Endothelial cell (in vitro differentiated cells): ENCODE measurements at regions not wholly inside any gene's neighbourhood (a gene's known extent, or its start where the extent isn't known, plus 50 kb on each side); places are given as distances from the start of the nearest gene placed in this dataset.

ENCODE experiments used
- DNase-seq: peaks from one replicate; pipeline ENCODE4 v3.0.0; 2021; ENCODE audit warnings: low spot score
- H3K27ac Mint-ChIP-seq: one replicate; pipeline ENCODE4 v1.8.0; 2021; ENCODE audit warnings: mixed read lengths, inconsistent platforms; ENCODE audit not compliant: unreplicated experiment
- H3K27me3 Mint-ChIP-seq: one replicate; pipeline ENCODE4 v1.8.0; 2021; ENCODE audit warnings: mild to moderate bottlenecking, moderate library complexity, mixed read lengths, inconsistent platforms; ENCODE audit not compliant: unreplicated experiment
- H3K36me3 Mint-ChIP-seq: one replicate; pipeline ENCODE4 v1.8.0; 2021; ENCODE audit warnings: mild to moderate bottlenecking, low read depth, mixed read lengths, inconsistent platforms; ENCODE audit not compliant: unreplicated experiment
- H3K4me1 Mint-ChIP-seq: one replicate; pipeline ENCODE4 v1.8.0; 2021; ENCODE audit warnings: mild to moderate bottlenecking, mixed read lengths, inconsistent platforms; ENCODE audit not compliant: unreplicated experiment
- H3K4me3 Mint-ChIP-seq: one replicate; pipeline ENCODE4 v1.8.0; 2021; ENCODE audit warnings: mild to moderate bottlenecking, mixed read lengths, inconsistent platforms; ENCODE audit not compliant: unreplicated experiment
- H3K9me3 Mint-ChIP-seq: one replicate; pipeline ENCODE4 v1.8.0; 2021; ENCODE audit warnings: mixed read lengths, inconsistent platforms; ENCODE audit not compliant: unreplicated experiment
- TF ChIP-seq, protein P1 (sequence below): fragments of 200-600 bp; sonication (generic); IDR thresholded peaks from one replicate; pipeline ENCODE4 v1.5.0; 2021; ENCODE audit warnings: antibody characterized with exemption; ENCODE audit not compliant: unreplicated experiment

DNA sequence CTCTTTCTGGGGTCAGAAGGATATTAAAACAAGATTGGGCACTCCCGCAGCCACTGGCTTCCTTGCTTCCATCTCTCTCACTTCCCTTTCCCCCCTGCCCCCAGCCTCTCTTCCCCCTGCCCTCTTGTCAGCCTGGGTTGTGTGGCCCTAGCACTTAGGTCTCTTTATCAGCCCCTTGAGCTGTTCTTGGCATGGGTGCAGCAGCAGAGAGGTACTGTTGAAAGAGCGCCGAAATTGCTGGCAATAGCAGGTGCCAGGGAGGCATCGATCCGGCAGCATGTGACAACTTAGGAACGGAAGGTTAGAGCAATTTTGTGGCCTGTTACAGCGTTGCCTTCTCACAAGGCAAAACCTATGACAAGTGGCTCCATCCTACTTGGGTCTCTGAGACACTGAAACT is 333.1 kb upstream of the IGFBP7 start:
- H3K9me3 Mint-ChIP-seq = no peaks in the 10 kb centered on the region
- DNase-seq = no peak
- H3K27me3 Mint-ChIP-seq = no peaks in the 10 kb centered on the region
- TF ChIP-seq, protein P1, sequence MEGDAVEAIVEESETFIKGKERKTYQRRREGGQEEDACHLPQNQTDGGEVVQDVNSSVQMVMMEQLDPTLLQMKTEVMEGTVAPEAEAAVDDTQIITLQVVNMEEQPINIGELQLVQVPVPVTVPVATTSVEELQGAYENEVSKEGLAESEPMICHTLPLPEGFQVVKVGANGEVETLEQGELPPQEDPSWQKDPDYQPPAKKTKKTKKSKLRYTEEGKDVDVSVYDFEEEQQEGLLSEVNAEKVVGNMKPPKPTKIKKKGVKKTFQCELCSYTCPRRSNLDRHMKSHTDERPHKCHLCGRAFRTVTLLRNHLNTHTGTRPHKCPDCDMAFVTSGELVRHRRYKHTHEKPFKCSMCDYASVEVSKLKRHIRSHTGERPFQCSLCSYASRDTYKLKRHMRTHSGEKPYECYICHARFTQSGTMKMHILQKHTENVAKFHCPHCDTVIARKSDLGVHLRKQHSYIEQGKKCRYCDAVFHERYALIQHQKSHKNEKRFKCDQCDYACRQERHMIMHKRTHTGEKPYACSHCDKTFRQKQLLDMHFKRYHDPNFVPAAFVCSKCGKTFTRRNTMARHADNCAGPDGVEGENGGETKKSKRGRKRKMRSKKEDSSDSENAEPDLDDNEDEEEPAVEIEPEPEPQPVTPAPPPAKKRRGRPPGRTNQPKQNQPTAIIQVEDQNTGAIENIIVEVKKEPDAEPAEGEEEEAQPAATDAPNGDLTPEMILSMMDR = no peak
- H3K36me3 Mint-ChIP-seq = no peaks in the 10 kb centered on the region
- no peaks in the 10 kb centered on the region for H3K4me1 Mint-ChIP-seq
- H3K4me3 Mint-ChIP-seq = no peak overlapping the region
- no peak overlapping the region for H3K27ac Mint-ChIP-seq

DNA sequence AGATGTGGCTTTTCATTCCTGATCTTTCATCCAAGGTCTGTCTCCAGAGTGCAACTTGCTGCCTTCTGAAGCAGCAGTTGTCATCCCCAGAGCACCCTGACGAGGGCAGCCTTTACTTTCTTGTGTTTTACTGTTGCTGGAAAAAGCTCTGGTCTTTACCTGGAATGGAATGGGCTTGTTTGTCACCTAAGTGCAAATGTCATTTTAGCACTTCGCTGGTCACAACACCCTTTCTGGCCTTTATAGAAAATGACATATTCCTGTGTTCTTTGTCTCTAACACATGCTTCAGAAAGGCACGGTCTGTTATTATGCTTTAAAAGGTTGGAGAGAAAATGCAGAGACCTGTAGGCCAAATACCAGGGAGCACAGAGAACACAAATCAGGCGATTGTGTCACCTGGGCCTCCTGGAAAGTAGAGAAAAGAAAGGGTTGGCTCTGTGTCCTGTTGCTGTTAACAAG is 332.7 kb upstream of the IGFBP7 start:
- DNase-seq = peak; percentile 73
- Mint-ChIP-seq H3K9me3 (no peaks in the 10 kb centered on the region), H3K27me3 (no peaks in the 10 kb centered on the region), H3K27ac (no peak overlapping the region), H3K4me1 (no peaks in the 10 kb centered on the region), H3K4me3 (no peak overlapping the region), H3K36me3 (no peaks in the 10 kb centered on the region)
- TF ChIP-seq, protein P1 = peak; percentile 43

DNA sequence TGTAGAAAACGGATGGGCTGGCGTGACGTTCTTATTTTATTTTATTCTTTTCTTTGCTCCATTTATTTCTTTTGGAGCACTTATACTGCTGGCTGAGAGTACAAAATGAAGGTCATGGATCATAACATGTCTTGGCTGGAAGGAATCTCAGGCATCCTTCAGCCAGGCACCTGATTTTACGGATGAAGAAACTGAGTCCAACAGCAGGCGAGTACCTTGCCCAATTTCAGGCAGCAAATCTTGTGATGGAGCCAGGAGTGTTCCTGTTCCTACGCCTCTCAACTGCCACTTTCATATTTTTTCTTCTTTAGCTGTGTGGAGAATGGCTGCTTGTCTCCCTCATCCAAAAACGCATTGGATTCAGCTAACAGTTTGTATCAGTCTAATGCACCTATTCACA is 332.1 kb upstream of the IGFBP7 start:
- no peaks in the 10 kb centered on the region for H3K27me3 Mint-ChIP-seq
- H3K9me3 Mint-ChIP-seq = no peaks in the 10 kb centered on the region
- H3K4me3 Mint-ChIP-seq = no peak overlapping the region
- H3K4me1 Mint-ChIP-seq = no peaks in the 10 kb centered on the region
- H3K36me3 Mint-ChIP-seq = no peaks in the 10 kb centered on the region
- DNase-seq = no peak
- no peak overlapping the region for H3K27ac Mint-ChIP-seq
- TF ChIP-seq, protein P1 = no peak

DNA sequence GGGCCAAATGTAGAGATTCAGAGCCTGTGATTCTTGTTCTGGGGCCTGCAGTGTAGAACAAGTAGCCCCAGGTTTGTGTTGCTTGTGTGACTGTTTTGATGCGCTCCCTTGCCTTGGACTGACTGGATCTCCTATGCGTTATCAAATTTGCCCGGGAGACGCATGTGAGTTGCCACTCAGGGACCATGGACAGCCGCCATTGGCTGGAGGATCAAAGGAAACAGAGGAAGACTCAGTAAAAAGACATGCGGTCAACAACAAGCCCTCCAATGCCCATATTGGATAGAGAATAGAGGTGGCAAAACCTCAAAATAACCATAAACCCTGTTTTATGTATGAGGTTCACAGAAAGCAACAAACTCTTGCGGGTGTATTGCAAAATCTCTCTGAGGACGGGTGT is 327.5 kb upstream of the IGFBP7 start:
- no peaks in the 10 kb centered on the region for H3K4me1 Mint-ChIP-seq
- no peaks in the 10 kb centered on the region for H3K27me3 Mint-ChIP-seq
- no peaks in the 10 kb centered on the region for H3K9me3 Mint-ChIP-seq
- TF ChIP-seq, protein P1 = no peak
- H3K4me3 Mint-ChIP-seq = no peak overlapping the region
- no peak overlapping the region for H3K27ac Mint-ChIP-seq
- no peak for DNase-seq
- no peaks in the 10 kb centered on the region for H3K36me3 Mint-ChIP-seq

DNA sequence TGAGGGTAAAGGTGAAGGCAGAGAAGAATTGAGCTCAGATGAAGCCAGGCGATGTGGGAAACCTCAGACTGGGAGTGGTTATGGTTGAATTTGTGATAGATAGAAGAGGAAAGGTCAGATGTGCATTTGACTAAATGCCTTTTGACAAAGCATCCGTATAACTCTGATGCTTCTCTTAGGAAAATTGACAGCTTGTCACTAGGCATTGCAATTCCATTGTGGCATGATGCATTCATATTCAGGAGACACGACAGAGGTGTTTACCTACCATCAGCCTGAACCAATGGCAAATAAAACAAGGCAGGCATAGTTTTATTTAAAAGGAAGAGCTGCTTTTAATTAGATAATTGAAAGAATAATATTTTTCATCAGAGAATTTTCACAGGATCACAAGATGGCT is 325.1 kb upstream of the IGFBP7 start:
- TF ChIP-seq, protein P1 = no peak
- no peaks in the 10 kb centered on the region for H3K4me1 Mint-ChIP-seq
- no peaks in the 10 kb centered on the region for H3K27me3 Mint-ChIP-seq
- DNase-seq = no peak
- H3K4me3 Mint-ChIP-seq = no peak overlapping the region
- H3K27ac Mint-ChIP-seq = no peak overlapping the region
- no peaks in the 10 kb centered on the region for H3K36me3 Mint-ChIP-seq
- H3K9me3 Mint-ChIP-seq = no peaks in the 10 kb centered on the region
